K562 (cell line): ENCODE measurements at regions not wholly inside any gene's neighbourhood (a gene's known extent, or its start where the extent isn't known, plus 50 kb on each side); places are given as distances from the start of the nearest gene placed in this dataset.

Source experiments
- KDM4B ChIP-seq, 2 experiments: fragments of 450-650 bp in 1 of 2; sonication (generic) in 1 of 2; IDR thresholded peaks; 2 replicates each; pipeline ENCODE4 v1.6.1; 2016 to 2017; ENCODE audit warnings: borderline replicate concordance in 2 of 2, antibody characterized with exemption in 1 of 2, low read depth in 1 of 2, mild to moderate bottlenecking in 1 of 2
- NCOR1 ChIP-seq: fragments of 450-650 bp; IDR thresholded peaks from 2 replicates; pipeline ENCODE4 v1.6.1; 2016; ENCODE audit warnings: mild to moderate bottlenecking, moderate library complexity
- PRMT5 ChIP-seq: sonication (generic); formaldehyde crosslinking; IDR thresholded peaks from 2 replicates; pipeline ENCODE4 v1.5.0; 2020; ENCODE audit warnings: missing genetic modification reagents
- RBM34 ChIP-seq: fragments of 200-400 bp; formaldehyde crosslinking; IDR thresholded peaks from 2 replicates; pipeline ENCODE4 v1.6.1; 2018; ENCODE audit warnings: low read length, borderline replicate concordance; ENCODE audit not compliant: insufficient read depth
- SIN3B ChIP-seq: fragments of 450-650 bp; IDR thresholded peaks from 2 replicates; pipeline ENCODE4 v1.6.1; 2017; ENCODE audit warnings: low read depth, mild to moderate bottlenecking, moderate library complexity
- SREBF1 ChIP-seq: fragments of 150-350 bp; IDR thresholded peaks from 2 replicates; pipeline ENCODE4 v1.6.1; 2014; ENCODE audit warnings: antibody characterized with exemption, low read depth, low read length, borderline replicate concordance
- STAT5A ChIP-seq: IDR thresholded peaks from 2 replicates; pipeline ENCODE4 v1.6.1; 2012; ENCODE audit warnings: low read length, inconsistent platforms, borderline replicate concordance
- ZFPM2 ChIP-seq: fragments of 250-450 bp; sonication (Bioruptor Pico); IDR thresholded peaks from 2 replicates; pipeline ENCODE4 v1.5.1; 2022; ENCODE audit warnings: mild to moderate bottlenecking
- ZNF583 ChIP-seq: fragments of 250-450 bp; sonication (Bioruptor Pico); IDR thresholded peaks from 2 replicates; pipeline ENCODE4 v1.4.0; 2020
- TF ChIP-seq, protein P1 (sequence below): fragments of 250-450 bp; sonication (Bioruptor Pico); IDR thresholded peaks from 2 replicates; pipeline ENCODE4 v1.5.0; 2021
- TF ChIP-seq, protein P2 (sequence below): fragments of 450-650 bp; IDR thresholded peaks from 2 replicates; pipeline ENCODE4 v1.6.1; 2017; ENCODE audit warnings: antibody characterized with exemption, mild to moderate bottlenecking

GRCh38 chr6:33892581-33893346, 89.0 kb upstream of the MLN start (continued):
- TF ChIP-seq RBM34 (no peak), SREBF1 (no peak), NCOR1 (no peak), PRMT5 (no peak), ZNF583 (CRISPR knock-in tag) (no peak), KDM4B (IDR thresholded peaks at IDR 0.05; ENCODE audit: borderline replicate concordance in 2 of 2, low read depth in 1 of 2) (no peak), SIN3B (no peak), STAT5A (no peak), ZFPM2 (no peak)
- TF ChIP-seq, protein P1, sequence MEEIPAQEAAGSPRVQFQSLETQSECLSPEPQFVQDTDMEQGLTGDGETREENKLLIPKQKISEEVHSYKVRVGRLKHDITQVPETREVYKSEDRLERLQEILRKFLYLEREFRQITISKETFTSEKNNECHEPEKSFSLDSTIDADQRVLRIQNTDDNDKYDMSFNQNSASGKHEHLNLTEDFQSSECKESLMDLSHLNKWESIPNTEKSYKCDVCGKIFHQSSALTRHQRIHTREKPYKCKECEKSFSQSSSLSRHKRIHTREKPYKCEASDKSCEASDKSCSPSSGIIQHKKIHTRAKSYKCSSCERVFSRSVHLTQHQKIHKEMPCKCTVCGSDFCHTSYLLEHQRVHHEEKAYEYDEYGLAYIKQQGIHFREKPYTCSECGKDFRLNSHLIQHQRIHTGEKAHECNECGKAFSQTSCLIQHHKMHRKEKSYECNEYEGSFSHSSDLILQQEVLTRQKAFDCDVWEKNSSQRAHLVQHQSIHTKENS = no peak
- TF ChIP-seq, protein P2, sequence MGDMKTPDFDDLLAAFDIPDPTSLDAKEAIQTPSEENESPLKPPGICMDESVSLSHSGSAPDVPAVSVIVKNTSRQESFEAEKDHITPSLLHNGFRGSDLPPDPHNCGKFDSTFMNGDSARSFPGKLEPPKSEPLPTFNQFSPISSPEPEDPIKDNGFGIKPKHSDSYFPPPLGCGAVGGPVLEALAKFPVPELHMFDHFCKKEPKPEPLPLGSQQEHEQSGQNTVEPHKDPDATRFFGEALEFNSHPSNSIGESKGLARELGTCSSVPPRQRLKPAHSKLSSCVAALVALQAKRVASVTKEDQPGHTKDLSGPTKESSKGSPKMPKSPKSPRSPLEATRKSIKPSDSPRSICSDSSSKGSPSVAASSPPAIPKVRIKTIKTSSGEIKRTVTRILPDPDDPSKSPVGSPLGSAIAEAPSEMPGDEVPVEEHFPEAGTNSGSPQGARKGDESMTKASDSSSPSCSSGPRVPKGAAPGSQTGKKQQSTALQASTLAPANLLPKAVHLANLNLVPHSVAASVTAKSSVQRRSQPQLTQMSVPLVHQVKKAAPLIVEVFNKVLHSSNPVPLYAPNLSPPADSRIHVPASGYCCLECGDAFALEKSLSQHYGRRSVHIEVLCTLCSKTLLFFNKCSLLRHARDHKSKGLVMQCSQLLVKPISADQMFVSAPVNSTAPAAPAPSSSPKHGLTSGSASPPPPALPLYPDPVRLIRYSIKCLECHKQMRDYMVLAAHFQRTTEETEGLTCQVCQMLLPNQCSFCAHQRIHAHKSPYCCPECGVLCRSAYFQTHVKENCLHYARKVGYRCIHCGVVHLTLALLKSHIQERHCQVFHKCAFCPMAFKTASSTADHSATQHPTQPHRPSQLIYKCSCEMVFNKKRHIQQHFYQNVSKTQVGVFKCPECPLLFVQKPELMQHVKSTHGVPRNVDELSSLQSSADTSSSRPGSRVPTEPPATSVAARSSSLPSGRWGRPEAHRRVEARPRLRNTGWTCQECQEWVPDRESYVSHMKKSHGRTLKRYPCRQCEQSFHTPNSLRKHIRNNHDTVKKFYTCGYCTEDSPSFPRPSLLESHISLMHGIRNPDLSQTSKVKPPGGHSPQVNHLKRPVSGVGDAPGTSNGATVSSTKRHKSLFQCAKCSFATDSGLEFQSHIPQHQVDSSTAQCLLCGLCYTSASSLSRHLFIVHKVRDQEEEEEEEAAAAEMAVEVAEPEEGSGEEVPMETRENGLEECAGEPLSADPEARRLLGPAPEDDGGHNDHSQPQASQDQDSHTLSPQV = no peak
- TF ChIP-seq, all 486 proteins: peak for 0
